ENCODE measurements at regions not wholly inside any gene's neighbourhood (a gene's known extent, or its start where the extent isn't known, plus 50 kb on each side); places are given as distances from the start of the nearest gene placed in this dataset.
"Not testable (repeated sequence)": the region's sequence is repeated elsewhere in the genome, so short reads cannot be mapped to it uniquely, and the experiment has no call there.

DNA sequence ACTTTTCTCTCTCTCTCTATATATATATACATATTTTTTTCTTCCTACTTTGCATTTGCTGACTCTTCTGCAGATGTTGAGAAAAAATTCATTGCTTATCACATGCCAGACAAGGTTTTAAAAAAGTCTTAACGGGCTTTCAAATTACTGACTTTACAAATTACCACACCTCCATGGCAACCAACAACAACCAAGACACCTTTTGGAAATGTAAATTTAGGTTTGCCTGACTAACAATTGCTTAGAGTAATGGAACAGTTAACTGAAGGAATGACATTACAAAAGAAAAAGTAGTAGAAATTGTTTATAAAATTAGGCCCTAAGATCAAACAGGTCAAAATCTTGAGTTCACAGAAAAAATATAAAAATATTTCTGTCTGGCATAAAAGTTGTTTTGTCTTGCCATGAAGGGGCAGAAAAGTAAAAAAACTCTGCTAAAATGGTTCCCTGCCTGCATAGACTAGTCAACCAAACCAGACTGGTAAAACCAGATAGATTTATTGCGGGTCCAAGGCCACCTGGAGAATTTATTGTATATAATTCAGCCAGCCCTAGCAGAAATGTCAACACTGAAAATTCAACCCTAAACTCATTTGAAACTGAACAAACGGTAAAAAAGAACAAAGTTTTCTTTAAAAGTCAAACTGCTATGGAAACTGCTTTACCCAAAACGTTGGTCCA, 92.8 kb upstream of the FRMD1 start:
- DNase-seq (ENCODE audit: low spot score): no peak

DNA sequence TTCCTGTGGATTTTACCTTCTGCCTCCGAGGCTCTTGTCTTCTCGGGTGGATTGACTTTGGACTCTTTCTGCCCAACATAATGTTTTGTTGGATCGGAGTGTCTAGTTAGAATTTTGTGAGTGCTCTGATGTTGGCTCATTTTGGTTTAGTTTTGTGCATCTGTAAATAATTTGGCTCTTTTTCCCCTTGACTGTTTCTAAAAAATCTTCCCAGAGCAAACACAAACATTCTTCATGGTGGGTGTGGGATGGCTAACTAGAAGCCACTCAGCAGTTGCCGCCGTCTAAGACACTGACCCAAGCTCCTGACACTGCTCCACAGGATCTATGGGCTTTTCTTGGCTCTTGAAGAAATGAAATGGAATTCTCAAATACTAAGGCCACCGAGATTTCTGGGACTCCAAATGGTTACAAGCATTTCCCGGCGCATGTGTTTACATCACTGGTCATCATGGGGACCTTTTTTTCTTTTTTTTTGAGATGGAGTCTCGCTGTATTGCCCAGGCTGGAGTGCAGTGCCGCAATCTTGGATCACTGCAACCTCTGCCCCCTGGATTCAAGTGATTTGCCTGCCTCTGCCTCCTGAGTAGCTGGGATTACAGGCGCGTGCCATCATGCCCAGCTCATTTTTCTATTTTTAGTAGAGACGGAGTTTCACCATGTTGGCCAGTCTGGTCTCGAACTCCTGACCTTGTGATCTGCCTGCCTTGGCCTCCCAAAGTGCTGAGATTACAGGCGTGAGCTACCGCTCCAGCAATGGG, 92.0 kb upstream of the FRMD1 start:
- no peak for DNase-seq (ENCODE audit: low spot score)

- DNase-seq (ENCODE audit: low spot score): no peak
These were observed 90.6 kb upstream of the FRMD1 start for GRCh38 chr6:168169624-168170023.

- DNase-seq (ENCODE audit: low spot score): not testable (repeated sequence)
These were observed 89.9 kb upstream of the FRMD1 start for GRCh38 chr6:168168936-168169335.

DNA sequence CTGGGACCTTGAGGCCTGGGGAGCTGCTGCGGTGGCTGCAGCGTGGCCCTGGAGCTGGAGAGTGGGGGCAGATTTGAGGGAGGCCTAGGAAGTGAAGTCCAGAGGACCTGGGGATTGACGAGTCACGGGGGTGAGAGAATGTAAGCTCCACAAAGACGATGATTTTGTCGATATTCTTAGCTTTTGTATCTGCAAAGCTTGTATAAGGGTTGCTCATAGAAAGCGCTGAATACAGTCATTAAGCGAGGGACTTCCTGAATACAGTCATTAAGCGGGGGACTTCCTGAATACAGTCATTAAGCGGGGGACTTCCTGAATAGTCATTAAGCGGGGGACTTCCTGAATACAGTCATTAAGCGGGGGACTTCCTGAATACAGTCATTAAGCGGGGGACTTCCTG, 89.3 kb upstream of the FRMD1 start:
- DNase-seq (ENCODE audit: low spot score): not testable (repeated sequence)

DNA sequence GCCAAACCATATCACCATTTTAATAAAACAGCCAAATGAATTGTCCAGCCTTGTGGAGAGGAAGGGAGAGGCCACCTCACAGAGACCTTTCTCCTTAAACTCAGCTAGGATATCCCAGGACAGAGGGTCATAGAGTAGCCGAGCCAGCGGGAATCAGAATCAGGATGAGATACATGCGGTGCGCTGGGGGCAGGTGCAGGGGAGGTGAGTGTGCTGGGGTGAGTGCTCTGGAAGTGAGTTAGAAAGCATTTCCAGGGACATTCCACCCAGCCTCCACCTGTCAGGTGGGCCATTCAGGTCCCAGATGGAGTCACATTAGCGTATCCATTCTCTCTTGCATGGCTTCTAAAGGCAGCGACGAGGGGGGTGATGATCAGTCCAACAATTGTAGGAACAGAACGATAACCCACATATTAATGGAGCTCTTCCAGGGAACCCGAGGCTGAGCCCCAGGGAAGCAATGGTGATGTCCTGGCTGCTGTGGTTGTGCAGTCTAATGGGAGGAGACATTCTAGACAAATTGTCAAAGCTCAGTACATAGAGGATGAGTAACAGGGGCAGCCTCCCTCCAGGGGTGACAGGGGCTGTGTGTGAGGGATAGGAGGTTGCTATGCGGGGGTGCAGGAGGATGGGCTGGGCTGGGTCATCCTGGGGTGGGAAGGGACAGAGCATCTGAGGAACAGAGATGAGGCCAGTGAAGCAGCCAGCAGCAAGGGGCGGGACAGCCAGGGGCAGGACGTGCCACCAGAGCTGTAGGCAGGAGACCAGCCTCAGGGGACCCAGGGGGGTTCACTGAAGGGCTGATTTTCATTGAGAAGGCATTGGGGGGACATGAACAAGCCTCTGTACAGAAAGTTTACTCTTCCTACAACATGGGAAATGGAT, 88.7 kb upstream of the FRMD1 start:
- no peak for DNase-seq (ENCODE audit: low spot score)

DNA sequence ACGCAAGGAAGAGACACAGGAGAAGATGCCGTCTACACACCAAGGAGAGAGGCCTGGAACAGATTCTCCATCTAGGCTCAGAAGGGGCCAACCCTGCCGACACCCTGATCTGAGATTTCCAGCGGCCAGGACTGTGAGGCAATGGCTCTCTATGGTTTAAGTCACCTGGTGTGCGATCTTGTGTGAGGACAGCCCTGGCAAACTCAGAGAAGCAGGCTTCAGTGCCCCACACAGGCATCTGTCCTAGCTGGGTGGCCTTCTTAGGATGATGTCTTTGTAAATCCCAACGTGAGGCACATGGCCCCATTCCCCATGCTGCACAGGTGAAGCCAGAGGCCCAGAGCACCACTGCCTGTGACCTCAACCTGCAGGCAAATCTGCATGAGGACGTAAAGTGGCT, 87.6 kb upstream of the FRMD1 start:
- no peak for DNase-seq (ENCODE audit: low spot score)

- DNase-seq (ENCODE audit: low spot score): no peak
These were observed 86.9 kb upstream of the FRMD1 start for GRCh38 chr6:168165891-168166290.

GRCh38 chr6:168165373-168165772, 86.4 kb upstream of the FRMD1 start:
- DNase-seq (ENCODE audit: low spot score): no peak

DNA sequence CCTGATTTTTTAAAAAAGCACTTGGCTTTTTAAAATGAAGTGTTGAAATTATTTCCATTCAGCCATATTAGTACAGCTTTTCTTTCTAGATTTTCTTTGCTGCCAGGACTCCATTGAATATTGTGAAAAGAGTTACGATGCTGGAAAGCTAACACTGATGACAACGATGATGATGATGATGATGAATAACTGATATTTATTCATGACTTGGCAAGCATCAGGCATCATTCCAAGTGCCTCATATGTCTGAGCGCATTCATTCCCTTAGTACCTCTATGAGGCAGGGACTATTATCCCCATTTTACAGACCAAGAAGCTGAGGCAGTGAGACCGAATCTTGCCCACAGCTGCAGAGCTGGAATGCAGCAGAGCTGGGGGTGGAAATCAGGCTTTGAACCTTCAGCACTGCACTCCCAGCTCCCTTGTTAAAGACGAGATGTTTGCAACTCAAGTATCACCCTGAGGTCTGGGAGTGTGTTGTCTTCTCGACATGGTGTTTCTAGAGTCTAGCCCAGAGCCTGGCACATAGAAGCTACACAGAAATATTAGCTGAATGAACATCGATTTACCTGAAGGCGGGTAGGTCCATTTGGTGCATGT, 85.5 kb upstream of the FRMD1 start:
- DNase-seq (ENCODE audit: low spot score): no peak

GRCh38 chr6:168163096-168163731, 84.2 kb upstream of the FRMD1 start:
- no peak for DNase-seq (ENCODE audit: low spot score)

DNA sequence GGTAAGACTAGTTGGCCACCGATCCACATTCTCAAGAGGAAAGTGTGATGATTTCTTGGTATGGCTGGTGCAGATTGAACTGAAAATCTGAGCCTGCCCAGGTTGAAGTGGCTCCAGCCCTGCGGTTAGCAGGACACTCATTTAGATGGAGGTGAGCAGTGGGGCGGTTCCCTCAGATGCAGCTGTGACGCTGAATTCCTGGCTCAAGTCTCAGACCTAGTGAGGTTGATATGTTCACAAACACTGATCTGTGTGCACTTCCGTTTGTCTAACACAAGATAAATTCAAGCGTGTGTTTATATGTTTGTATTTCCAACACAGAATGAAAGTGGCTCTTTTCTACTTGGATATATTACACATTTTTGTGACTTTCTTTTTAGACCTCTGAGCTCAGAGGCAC, 83.4 kb upstream of the FRMD1 start:
- DNase-seq (ENCODE audit: low spot score): no peak

DNA sequence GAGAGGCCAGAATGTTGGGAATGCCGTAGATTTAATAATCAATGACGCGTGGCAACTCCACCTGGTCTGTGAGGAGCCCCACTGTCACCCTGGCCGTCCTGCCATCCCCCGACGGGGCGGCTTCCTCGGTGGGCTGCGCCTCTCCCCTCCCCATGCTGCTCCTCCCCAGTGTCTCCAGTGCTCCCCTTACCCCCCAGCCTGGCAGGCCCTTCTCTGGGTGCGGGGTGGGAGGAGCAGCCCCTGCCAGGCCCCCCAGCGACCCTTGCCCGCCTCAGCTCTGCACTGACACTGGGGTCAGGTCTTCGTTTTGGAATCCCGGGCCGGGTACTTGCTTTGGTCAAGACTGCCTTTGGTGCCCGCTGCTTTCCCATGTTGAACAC, 82.3 kb upstream of the FRMD1 start:
- no peak for DNase-seq (ENCODE audit: low spot score)

DNA sequence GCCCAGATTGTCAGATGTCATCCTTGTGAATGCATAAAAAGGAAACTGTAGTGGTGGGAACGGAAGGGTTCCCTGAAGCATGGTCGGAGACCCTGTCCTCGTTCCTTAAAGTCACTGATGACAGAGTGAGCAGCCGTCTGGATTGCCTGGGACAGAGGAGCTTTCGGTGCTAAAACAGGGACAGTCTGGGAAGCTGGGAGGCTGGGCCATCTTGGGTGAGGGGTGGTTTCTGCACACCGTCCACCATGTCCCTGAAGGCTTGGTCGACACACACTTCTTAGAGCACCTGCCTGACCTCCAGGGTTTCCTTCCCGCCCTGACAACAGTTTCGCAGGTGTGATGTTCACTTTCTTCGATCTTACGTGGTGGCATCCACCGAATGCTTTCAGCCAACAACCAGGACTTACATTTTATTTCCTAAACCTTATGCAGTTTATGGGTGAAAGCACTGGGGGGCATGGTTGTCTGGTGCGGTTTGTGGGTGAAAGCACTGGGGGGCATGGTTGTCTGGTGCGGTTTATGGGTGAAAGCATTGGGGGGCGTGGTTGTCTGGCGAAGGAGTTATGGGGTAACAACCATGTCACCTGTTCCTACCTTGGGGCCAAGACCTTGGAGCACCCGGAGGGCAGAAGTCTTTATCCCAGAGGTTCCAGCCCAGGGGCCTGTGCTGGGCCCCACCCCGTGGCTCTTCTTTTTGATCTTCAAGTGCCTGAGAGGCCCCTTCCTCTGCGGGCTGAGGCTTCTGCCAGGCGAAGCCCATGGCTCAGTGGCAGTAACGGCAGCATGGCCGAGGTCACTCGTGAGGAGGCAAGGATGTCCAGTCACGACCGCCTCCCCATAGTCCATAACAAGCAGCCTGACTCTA, 81.7 kb upstream of the FRMD1 start:
- no peak for DNase-seq (ENCODE audit: low spot score)

DNA sequence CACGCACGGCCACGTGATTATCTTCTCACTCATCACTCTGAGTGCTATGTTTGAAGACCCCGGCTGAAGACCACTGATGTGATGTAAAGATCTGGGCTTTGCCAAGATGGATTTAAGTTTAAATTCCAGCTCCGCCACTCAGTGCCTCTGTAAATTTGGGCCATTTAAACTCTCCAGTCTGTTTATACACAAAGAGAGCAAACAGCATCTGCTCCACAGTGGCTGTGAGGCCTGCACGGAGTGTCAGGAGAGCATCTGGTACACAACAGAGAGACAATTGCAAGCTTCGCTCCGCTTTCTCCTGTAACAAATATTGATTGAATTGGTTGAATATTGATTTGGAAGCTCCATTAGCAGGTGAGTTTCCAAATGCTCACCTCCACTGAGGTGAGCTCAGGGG, 80.5 kb upstream of the FRMD1 start:
- no peak for DNase-seq (ENCODE audit: low spot score)

DNA sequence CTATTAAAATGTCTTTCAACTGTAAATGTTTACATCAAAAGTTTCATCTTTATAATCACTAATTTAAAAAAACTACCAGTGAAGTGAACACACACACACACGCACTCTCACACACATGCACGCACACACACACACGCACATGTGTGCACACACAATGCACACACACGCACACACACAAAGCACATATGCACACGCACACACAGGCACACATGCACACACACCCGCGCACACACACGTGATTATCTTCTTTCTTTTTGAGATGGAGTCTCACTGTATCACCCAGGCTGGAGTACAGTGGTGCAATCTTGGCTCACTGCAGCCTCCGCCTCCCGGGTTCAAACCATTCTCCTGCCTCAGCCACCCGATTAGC, 80.0 kb upstream of the FRMD1 start:
- no peak for DNase-seq (ENCODE audit: low spot score)

- DNase-seq (ENCODE audit: low spot score): no peak
These were observed 79.4 kb upstream of the FRMD1 start for GRCh38 chr6:168158213-168158979.

DNA sequence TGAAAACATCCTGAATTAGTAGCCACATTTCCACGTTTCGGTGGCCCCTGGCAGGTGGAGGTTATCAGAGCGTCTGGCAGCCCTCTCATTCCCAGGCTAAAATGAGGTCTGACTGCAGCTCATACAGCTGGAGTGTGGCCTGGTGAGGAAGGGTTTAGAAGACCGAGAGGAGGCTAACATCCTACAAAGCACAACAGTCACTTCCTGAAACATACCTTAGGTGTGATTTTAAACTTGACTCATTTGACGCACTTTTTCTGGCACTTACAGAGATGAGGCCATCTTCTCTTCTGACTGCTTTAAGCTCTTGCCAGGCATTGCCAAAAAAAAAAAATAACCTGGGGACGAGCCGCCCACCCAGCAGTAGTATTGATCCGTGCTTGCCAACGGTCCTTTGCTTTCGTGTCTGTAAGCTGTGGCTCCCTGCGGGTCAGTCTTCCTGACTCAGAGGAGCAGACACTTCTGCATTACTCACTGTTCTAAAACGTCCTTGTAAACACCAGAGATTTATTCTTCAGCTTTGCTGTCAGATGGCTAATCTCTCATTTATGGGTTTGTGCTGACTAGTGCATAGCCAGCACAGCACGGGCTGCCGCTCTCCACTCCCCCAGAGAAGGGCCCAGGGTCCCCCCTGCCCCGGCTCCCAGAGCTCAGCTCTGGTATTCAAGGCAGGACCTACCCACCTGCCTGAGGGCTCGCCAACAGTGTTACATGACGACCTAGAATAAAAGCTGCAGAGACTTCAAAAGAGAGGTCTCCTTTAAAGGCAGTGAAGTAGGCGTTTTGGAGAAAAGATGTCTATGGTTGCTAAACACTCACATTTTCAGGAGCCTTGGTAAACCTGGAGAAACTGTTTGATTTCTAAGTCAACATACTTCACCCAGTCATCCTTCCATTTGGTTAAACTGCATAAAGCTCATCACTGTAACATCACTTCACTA, 78.5 kb upstream of the FRMD1 start:
- peak; percentile 60 for DNase-seq (ENCODE audit: low spot score)

DNA sequence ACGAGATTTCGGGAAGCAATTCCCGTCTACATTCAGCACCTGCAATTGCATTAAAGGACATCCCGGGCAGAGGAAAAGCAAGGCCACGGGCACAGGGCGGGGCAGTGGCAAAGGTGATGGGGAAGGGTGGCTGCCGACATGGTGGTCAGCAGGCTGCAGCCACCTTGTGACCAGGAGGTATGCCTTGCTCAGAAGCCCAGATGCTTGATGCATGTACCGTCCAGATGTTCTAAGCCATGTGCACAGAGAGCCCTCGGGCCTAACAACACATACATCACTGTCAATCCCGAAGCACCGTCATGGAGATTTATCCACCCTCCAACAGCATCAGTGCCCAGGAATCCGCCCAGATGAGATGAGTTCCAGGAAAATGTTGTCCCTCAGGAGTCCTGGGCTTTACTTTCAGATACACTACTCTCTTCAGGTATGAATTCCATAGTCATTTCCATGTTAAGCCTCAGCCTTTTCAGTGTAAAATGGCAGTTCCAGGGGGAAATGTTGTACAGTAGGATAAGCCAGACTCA, 77.8 kb upstream of the FRMD1 start:
- no peak for DNase-seq (ENCODE audit: low spot score)

All from hepatic stellate cell (primary cell).